Mesendoderm (in vitro differentiated cells): ENCODE measurements at regions not wholly inside any gene's neighbourhood (a gene's known extent, or its start where the extent isn't known, plus 50 kb on each side); places are given as distances from the start of the nearest gene placed in this dataset.

ENCODE experiments used
- DNase-seq: peaks from one replicate; pipeline ENCODE4 v3.0.0; 2013
- H2AK5ac ChIP-seq: 2 replicates; pipeline ENCODE4 v1.6.1; 2013; ENCODE audit warnings: low read length, inconsistent platforms
- H2BK120ac ChIP-seq: 2 replicates; pipeline ENCODE4 v1.6.1; 2013; ENCODE audit warnings: low read depth, mild to moderate bottlenecking, low read length, moderate library complexity, mixed read lengths
- H2BK15ac ChIP-seq: replicated peaks from 2 replicates; pipeline ENCODE4 v1.6.1; 2013; ENCODE audit warnings: low read depth, mild to moderate bottlenecking, moderate library complexity
- H2BK5ac ChIP-seq: 2 replicates; pipeline ENCODE4 v1.6.1; 2013; ENCODE audit warnings: low read length, inconsistent platforms
- H3K18ac ChIP-seq: 2 replicates; pipeline ENCODE4 v1.6.1; 2013; ENCODE audit warnings: mild to moderate bottlenecking, low read length, mixed read lengths
- H3K23ac ChIP-seq: one replicate; pipeline ENCODE4 v1.6.1; 2013; ENCODE audit warnings: low read length
- H3K27ac ChIP-seq: 2 replicates; pipeline ENCODE4 v1.5.1; 2013; ENCODE audit warnings: low read depth, mild to moderate bottlenecking, inconsistent platforms, low read length, moderate library complexity
- H3K27me3 ChIP-seq: 2 replicates; pipeline ENCODE4 v1.6.1; 2013; ENCODE audit warnings: low read length, control low read depth, mild to moderate bottlenecking, inconsistent platforms; ENCODE audit not compliant: insufficient read depth, poor library complexity
- H3K36me3 ChIP-seq: 2 replicates; pipeline ENCODE4 v1.6.1; 2013; ENCODE audit warnings: low read length, inconsistent platforms; ENCODE audit not compliant: control insufficient read depth, insufficient read depth
- H3K4ac ChIP-seq: one replicate; pipeline ENCODE4 v1.6.1; 2013; ENCODE audit warnings: low read depth, mild to moderate bottlenecking, low read length, moderate library complexity
- H3K4me1 ChIP-seq: 2 replicates; pipeline ENCODE4 v1.6.1; 2013; ENCODE audit warnings: low read depth, low read length, inconsistent platforms; ENCODE audit not compliant: control insufficient read depth
- H3K4me2 ChIP-seq: 2 replicates; pipeline ENCODE4 v1.6.1; 2013; ENCODE audit warnings: low read length
- H3K4me3 ChIP-seq: 2 replicates; pipeline ENCODE4 v1.5.1; 2013; ENCODE audit warnings: mild to moderate bottlenecking, low read length
- H3K56ac ChIP-seq: one replicate; pipeline ENCODE4 v1.6.1; 2013; ENCODE audit warnings: low read length
- H3K79me1 ChIP-seq: 2 replicates; pipeline ENCODE4 v1.6.1; 2013; ENCODE audit warnings: low read length, inconsistent platforms
- H3K79me2 ChIP-seq: 2 replicates; pipeline ENCODE4 v1.6.1; 2013; ENCODE audit warnings: mild to moderate bottlenecking, low read length; ENCODE audit not compliant: control insufficient read depth, insufficient read depth
- H3K9ac ChIP-seq: 2 replicates; pipeline ENCODE4 v1.6.1; 2013; ENCODE audit warnings: low read length, inconsistent platforms
- H4K5ac ChIP-seq: one replicate; pipeline ENCODE4 v1.6.1; 2013; ENCODE audit warnings: low read length
- H4K8ac ChIP-seq: one replicate; pipeline ENCODE4 v1.6.1; 2013; ENCODE audit warnings: low read depth, mild to moderate bottlenecking, control low read depth, low read length, moderate library complexity
- WGBS: extraction: QIAGEN DNeasy Blood & Tissue Kit; methylation state at CpG from one replicate; pipeline ENCODE4 v1.1.7; 2013; ENCODE audit warnings: low lambda C conversion rate, missing lambda C conversion rate; ENCODE audit not compliant: insufficient coverage; ENCODE audit errors: extremely low coverage; 5-methylcytosine and 5-hydroxymethylcytosine counted together

- no peak overlapping the region for H2BK120ac ChIP-seq
- no peaks in the 10 kb centered on the region for H3K27me3 ChIP-seq
- H3K18ac ChIP-seq: no peak overlapping the region
- no peak overlapping the region for H2BK15ac ChIP-seq
- DNase-seq: no peak
- H3K4me1 ChIP-seq: no peaks in the 10 kb centered on the region
- H3K4me2 ChIP-seq: no peak overlapping the region
- H3K4ac ChIP-seq: no peak overlapping the region
- no peak overlapping the region for H3K4me3 ChIP-seq
- no peaks in the 10 kb centered on the region for H3K79me2 ChIP-seq
- WGBS: no CpG with 5 or more reads among the region's 9 CpGs
- no peak overlapping the region for H4K5ac ChIP-seq
- no peaks in the 10 kb centered on the region for H3K36me3 ChIP-seq
- no peak overlapping the region for H3K9ac ChIP-seq
- no peaks in the 10 kb centered on the region for H3K79me1 ChIP-seq
- no peak overlapping the region for H3K23ac ChIP-seq
- H4K8ac ChIP-seq: no peak overlapping the region
- H3K27ac ChIP-seq: no peak overlapping the region
- H2AK5ac ChIP-seq: no peak overlapping the region
- no peak overlapping the region for H3K56ac ChIP-seq
- no peak overlapping the region for H2BK5ac ChIP-seq
Measured at GRCh38 chr1:234732260-234732659, 122.3 kb upstream of the IRF2BP2 start.

- Histone ChIP-seq H3K79me2 (no peaks in the 10 kb centered on the region), H3K23ac (no peak overlapping the region), H3K4me2 (no peak overlapping the region), H3K18ac (no peak overlapping the region), H4K8ac (no peak overlapping the region), H3K79me1 (no peaks in the 10 kb centered on the region), H2BK15ac (no peak overlapping the region), H3K56ac (peak overlapping the region; percentile 51), H4K5ac (no peak overlapping the region), H2AK5ac (no peak overlapping the region), H3K9ac (no peak overlapping the region), H3K4me3 (no peak overlapping the region), H3K4me1 (peaks cover 2% of the 10 kb centered on the region), H3K27ac (no peak overlapping the region), H3K4ac (no peak overlapping the region), H3K27me3 (no peaks in the 10 kb centered on the region), H3K36me3 (no peaks in the 10 kb centered on the region), H2BK5ac (no peak overlapping the region), H2BK120ac (no peak overlapping the region)
- no peak for DNase-seq
- no CpG with 5 or more reads among the region's 10 CpGs for whole genome bisulfite sequencing
Measured at GRCh38 chr1:234731569-234732085, 121.6 kb upstream of the IRF2BP2 start.

GRCh38 chr1:234730770-234731568, 121.0 kb upstream of the IRF2BP2 start:
- Histone ChIP-seq H3K27ac (no peak overlapping the region), H3K79me2 (no peaks in the 10 kb centered on the region), H3K18ac (no peak overlapping the region), H3K79me1 (no peaks in the 10 kb centered on the region), H3K27me3 (no peaks in the 10 kb centered on the region), H3K36me3 (no peaks in the 10 kb centered on the region), H3K4me3 (no peak overlapping the region), H2AK5ac (no peak overlapping the region), H2BK15ac (no peak overlapping the region), H3K4me1 (peaks cover 4% of the 10 kb centered on the region), H3K4ac (no peak overlapping the region), H3K9ac (no peak overlapping the region), H3K56ac (no peak overlapping the region), H2BK5ac (no peak overlapping the region), H4K5ac (no peak overlapping the region), H4K8ac (no peak overlapping the region), H2BK120ac (no peak overlapping the region), H3K23ac (no peak overlapping the region), H3K4me2 (no peak overlapping the region)
- WGBS: no CpG with 5 or more reads among the region's 6 CpGs
- peak; percentile 48 for DNase-seq

- peaks cover 4% of the 10 kb centered on the region for H3K4me1 ChIP-seq
- no peak overlapping the region for H2BK15ac ChIP-seq
- H3K9ac ChIP-seq: no peak overlapping the region
- no peak overlapping the region for H3K4me2 ChIP-seq
- H3K4ac ChIP-seq: no peak overlapping the region
- H2BK5ac ChIP-seq: no peak overlapping the region
- H3K56ac ChIP-seq: no peak overlapping the region
- H4K8ac ChIP-seq: no peak overlapping the region
- no peaks in the 10 kb centered on the region for H3K36me3 ChIP-seq
- H2BK120ac ChIP-seq: no peak overlapping the region
- no peak overlapping the region for H3K4me3 ChIP-seq
- no peak overlapping the region for H4K5ac ChIP-seq
- H3K27me3 ChIP-seq: no peaks in the 10 kb centered on the region
- no peaks in the 10 kb centered on the region for H3K79me2 ChIP-seq
- no peaks in the 10 kb centered on the region for H3K79me1 ChIP-seq
- no CpG with 5 or more reads among the region's 1 CpG for whole genome bisulfite sequencing
- no peak for DNase-seq
- H3K23ac ChIP-seq: no peak overlapping the region
- H3K18ac ChIP-seq: no peak overlapping the region
- H3K27ac ChIP-seq: no peak overlapping the region
- no peak overlapping the region for H2AK5ac ChIP-seq
Measured at GRCh38 chr1:234730475-234730769, 120.4 kb upstream of the IRF2BP2 start.

GRCh38 chr1:234729561-234730474, 119.8 kb upstream of the IRF2BP2 start:
- no peaks in the 10 kb centered on the region for H3K79me1 ChIP-seq
- no peak for DNase-seq
- no peak overlapping the region for H2BK5ac ChIP-seq
- no peak overlapping the region for H2BK15ac ChIP-seq
- H3K23ac ChIP-seq: no peak overlapping the region
- H3K36me3 ChIP-seq: no peaks in the 10 kb centered on the region
- no peak overlapping the region for H2AK5ac ChIP-seq
- H3K4me2 ChIP-seq: no peak overlapping the region
- H4K5ac ChIP-seq: no peak overlapping the region
- no peak overlapping the region for H2BK120ac ChIP-seq
- H3K56ac ChIP-seq: no peak overlapping the region
- H3K79me2 ChIP-seq: no peaks in the 10 kb centered on the region
- H3K4me1 ChIP-seq: peaks cover 6% of the 10 kb centered on the region
- no peak overlapping the region for H3K18ac ChIP-seq
- WGBS: no CpG with 5 or more reads among the region's 18 CpGs
- no peak overlapping the region for H3K4ac ChIP-seq
- no peaks in the 10 kb centered on the region for H3K27me3 ChIP-seq
- no peak overlapping the region for H3K4me3 ChIP-seq
- no peak overlapping the region for H3K27ac ChIP-seq
- no peak overlapping the region for H3K9ac ChIP-seq
- no peak overlapping the region for H4K8ac ChIP-seq
